HepG2 (cell line): ENCODE measurements at regions not wholly inside any gene's neighbourhood (a gene's known extent, or its start where the extent isn't known, plus 50 kb on each side); places are given as distances from the start of the nearest gene placed in this dataset.
A peak's percentile ranks its signal among the peaks of the same experiment; 100 is the strongest.

Source experiments
- FOXC1 ChIP-seq: sonication (generic); formaldehyde crosslinking; IDR thresholded peaks from 2 replicates; pipeline ENCODE4 v1.8.0; 2022; ENCODE audit warnings: mild to moderate bottlenecking, missing genetic modification reagents, borderline replicate concordance
- MIER2 ChIP-seq: IDR thresholded peaks from 2 replicates; pipeline ENCODE4 v1.6.1; 2016; ENCODE audit warnings: missing biosample characterization, missing genetic modification reagents
- NR2F6 ChIP-seq, 2 experiments: IDR thresholded peaks; 2 replicates each; pipeline ENCODE4 v1.6.1; 2016; ENCODE audit warnings: antibody characterized with exemption in 1 of 2, mild to moderate bottlenecking in 1 of 2
- PPARG ChIP-seq: conservative IDR thresholded peaks from 2 replicates; pipeline ENCODE4 v1.6.1; 2016; ENCODE audit warnings: missing biosample characterization, missing genetic modification reagents
- ZNF292 ChIP-seq: sonication (generic); formaldehyde crosslinking; IDR thresholded peaks from 2 replicates; pipeline ENCODE4 v1.8.1; 2022; ENCODE audit warnings: mild to moderate bottlenecking, low read depth, missing genetic modification reagents, borderline replicate concordance
- ZNF75D ChIP-seq: sonication (generic); formaldehyde crosslinking; IDR thresholded peaks from 2 replicates; pipeline ENCODE4 v1.8.1; 2023; ENCODE audit warnings: missing genetic modification reagents, mild to moderate bottlenecking, borderline replicate concordance
- ZNF878 ChIP-seq: sonication (generic); formaldehyde crosslinking; IDR thresholded peaks from 2 replicates; pipeline ENCODE4 v1.8.1; 2023; ENCODE audit warnings: mild to moderate bottlenecking, missing genetic modification reagents, moderate library complexity
- TF ChIP-seq, protein P1 (sequence below): sonication (generic); formaldehyde crosslinking; IDR thresholded peaks from 2 replicates; pipeline ENCODE4 v1.5.1; 2020; ENCODE audit warnings: mild to moderate bottlenecking, missing genetic modification reagents, moderate library complexity
- TF ChIP-seq, protein P2 (sequence below): IDR thresholded peaks from 2 replicates; pipeline ENCODE4 v1.6.1; 2016; ENCODE audit warnings: mild to moderate bottlenecking, missing biosample characterization, missing genetic modification reagents

DNA sequence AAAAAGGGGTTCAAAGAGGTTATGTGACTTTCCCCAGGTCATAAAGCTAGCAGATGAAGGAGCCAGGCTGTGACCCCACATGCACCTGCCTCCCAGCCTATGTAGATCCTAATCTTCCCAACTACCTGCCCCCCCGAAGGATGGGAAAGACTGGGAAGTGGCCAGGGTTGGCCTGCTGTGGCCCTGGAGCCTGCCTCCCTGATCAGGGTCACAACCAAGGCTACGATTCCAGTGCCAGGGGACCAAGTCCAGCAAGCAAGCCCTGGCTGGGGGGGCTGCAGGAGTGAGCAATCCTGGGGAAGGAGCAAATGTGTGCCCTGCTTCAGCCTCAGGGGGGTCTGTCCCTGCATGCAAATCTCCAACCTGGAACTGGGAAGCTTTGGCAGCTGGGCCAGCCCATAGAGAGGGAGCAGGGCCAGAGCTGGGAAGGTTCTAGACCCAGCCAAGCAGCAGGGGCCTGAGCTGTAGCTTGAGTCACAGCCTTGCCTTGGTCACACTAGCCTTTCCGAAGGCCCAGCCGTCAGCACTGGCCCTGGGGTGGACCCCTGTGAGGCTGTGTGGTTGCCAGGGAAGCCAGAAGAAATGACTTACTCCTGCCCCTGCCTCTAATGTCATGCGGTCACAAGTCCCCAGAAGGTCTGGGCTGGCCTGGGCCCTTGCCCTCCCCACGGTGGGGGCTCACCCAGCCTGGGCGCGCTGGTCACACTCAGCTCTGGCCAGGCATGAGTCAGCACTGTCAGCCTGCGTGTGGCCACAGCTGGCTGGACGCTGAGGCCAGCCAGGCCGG is 96.4 kb upstream of the ZMIZ1 start (continued):
- TF ChIP-seq NR2F6 (IDR thresholded peaks at IDR 0.05) (peak; percentile 31; the same call in 1 of the 2 replicates), NR2F6 (CRISPR knock-in tag; IDR thresholded peaks at IDR 0.05) (peak; percentile 72), ZNF292 (CRISPR knock-in tag) (peak; percentile 71), ZNF75D (CRISPR knock-in tag) (no peak), PPARG (0 out of 2 replicates have a peak, but pooled peaks have one; percentile 29), ZNF878 (CRISPR knock-in tag) (no peak), FOXC1 (CRISPR knock-in tag) (peak; percentile 59; the same call in 1 of the 2 replicates), MIER2 (CRISPR knock-in tag) (peak; percentile 8; the same call in 1 of the 2 replicates)
- TF ChIP-seq, protein P1, sequence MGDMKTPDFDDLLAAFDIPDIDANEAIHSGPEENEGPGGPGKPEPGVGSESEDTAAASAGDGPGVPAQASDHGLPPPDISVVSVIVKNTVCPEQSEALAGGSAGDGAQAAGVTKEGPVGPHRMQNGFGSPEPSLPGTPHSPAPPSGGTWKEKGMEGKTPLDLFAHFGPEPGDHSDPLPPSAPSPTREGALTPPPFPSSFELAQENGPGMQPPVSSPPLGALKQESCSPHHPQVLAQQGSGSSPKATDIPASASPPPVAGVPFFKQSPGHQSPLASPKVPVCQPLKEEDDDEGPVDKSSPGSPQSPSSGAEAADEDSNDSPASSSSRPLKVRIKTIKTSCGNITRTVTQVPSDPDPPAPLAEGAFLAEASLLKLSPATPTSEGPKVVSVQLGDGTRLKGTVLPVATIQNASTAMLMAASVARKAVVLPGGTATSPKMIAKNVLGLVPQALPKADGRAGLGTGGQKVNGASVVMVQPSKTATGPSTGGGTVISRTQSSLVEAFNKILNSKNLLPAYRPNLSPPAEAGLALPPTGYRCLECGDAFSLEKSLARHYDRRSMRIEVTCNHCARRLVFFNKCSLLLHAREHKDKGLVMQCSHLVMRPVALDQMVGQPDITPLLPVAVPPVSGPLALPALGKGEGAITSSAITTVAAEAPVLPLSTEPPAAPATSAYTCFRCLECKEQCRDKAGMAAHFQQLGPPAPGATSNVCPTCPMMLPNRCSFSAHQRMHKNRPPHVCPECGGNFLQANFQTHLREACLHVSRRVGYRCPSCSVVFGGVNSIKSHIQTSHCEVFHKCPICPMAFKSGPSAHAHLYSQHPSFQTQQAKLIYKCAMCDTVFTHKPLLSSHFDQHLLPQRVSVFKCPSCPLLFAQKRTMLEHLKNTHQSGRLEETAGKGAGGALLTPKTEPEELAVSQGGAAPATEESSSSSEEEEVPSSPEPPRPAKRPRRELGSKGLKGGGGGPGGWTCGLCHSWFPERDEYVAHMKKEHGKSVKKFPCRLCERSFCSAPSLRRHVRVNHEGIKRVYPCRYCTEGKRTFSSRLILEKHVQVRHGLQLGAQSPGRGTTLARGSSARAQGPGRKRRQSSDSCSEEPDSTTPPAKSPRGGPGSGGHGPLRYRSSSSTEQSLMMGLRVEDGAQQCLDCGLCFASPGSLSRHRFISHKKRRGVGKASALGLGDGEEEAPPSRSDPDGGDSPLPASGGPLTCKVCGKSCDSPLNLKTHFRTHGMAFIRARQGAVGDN (CRISPR knock-in tag): peak; percentile 93
- TF ChIP-seq, protein P2, sequence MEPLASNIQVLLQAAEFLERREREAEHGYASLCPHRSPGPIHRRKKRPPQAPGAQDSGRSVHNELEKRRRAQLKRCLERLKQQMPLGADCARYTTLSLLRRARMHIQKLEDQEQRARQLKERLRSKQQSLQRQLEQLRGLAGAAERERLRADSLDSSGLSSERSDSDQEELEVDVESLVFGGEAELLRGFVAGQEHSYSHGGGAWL: no peak
